DOHH2 (cell line): ENCODE measurements at regions not wholly inside any gene's neighbourhood (a gene's known extent, or its start where the extent isn't known, plus 50 kb on each side); places are given as distances from the start of the nearest gene placed in this dataset.

Experiments used
- H3F3A ChIP-seq: fragments of 200-600 bp; sonication (generic), shearing (Covaris generic); 2 replicates; pipeline ENCODE4 v1.6.0; 2016; ENCODE audit warnings: antibody characterized with exemption, mild to moderate bottlenecking; ENCODE audit not compliant: control insufficient read depth, insufficient read depth
- H3K27ac ChIP-seq: fragments of 200-600 bp; sonication (generic); 2 replicates; pipeline ENCODE4 v1.5.1; 2014; ENCODE audit warnings: low read depth, mild to moderate bottlenecking, low read length, moderate library complexity
- H3K27me3 ChIP-seq: fragments of 200-600 bp; sonication (generic); 2 replicates; pipeline ENCODE4 v1.6.1; 2014; ENCODE audit warnings: mild to moderate bottlenecking, low read length, mixed read lengths; ENCODE audit not compliant: control insufficient read depth
- H3K36me3 ChIP-seq: fragments of 200-600 bp; sonication (generic); 2 replicates; pipeline ENCODE4 v1.6.1; 2014; ENCODE audit warnings: mild to moderate bottlenecking, low read length, moderate library complexity, mixed read lengths; ENCODE audit not compliant: control insufficient read depth
- H3K4me1 ChIP-seq: fragments of 200-600 bp; sonication (generic); 2 replicates; pipeline ENCODE4 v1.6.1; 2014; ENCODE audit warnings: mild to moderate bottlenecking, low read length, mixed read lengths; ENCODE audit not compliant: control insufficient read depth
- H3K4me2 ChIP-seq: fragments of 200-600 bp; sonication (generic); 2 replicates; pipeline ENCODE4 v1.6.0; 2014; ENCODE audit warnings: mild to moderate bottlenecking, low read length, moderate library complexity
- H3K4me3 ChIP-seq: fragments of 200-600 bp; sonication (generic); 2 replicates; pipeline ENCODE4 v1.5.1; 2014; ENCODE audit warnings: mild to moderate bottlenecking, low read length, mixed read lengths
- H3K79me2 ChIP-seq: fragments of 200-600 bp; sonication (generic); 2 replicates; pipeline ENCODE4 v1.6.1; 2014; ENCODE audit warnings: mild to moderate bottlenecking, low read length, mixed read lengths; ENCODE audit not compliant: control insufficient read depth
- H3K9me2 ChIP-seq: fragments of 200-600 bp; sonication (generic); replicated peaks from 2 replicates; pipeline ENCODE4 v1.6.1; 2014; ENCODE audit warnings: mild to moderate bottlenecking, low read length, mixed read lengths; ENCODE audit not compliant: control insufficient read depth
- H3K9me3 ChIP-seq: fragments of 200-600 bp; sonication (generic); 2 replicates; pipeline ENCODE4 v1.6.1; 2014; ENCODE audit warnings: antibody characterized with exemption, low read length, mixed read lengths; ENCODE audit not compliant: control insufficient read depth, insufficient read depth
- H4K20me1 ChIP-seq: fragments of 200-600 bp; sonication (generic); 2 replicates; pipeline ENCODE4 v1.6.0; 2014; ENCODE audit warnings: low read depth, mild to moderate bottlenecking, antibody characterized with exemption, low read length, moderate library complexity; ENCODE audit not compliant: control insufficient read depth, insufficient read depth
- EZH2phosphoT487 ChIP-seq: fragments of 200-600 bp; sonication (generic); IDR thresholded peaks from 2 replicates; pipeline ENCODE4 v1.6.1; 2017; ENCODE audit warnings: borderline replicate concordance, mild to moderate bottlenecking, antibody characterized with exemption, low read length, moderate library complexity, mixed read lengths
- TF ChIP-seq, protein P1 (sequence below): fragments of 200-600 bp; sonication (generic); IDR thresholded peaks from one replicate; pipeline ENCODE4 v1.5.1; 2014; ENCODE audit warnings: antibody characterized with exemption, mild to moderate bottlenecking, low read depth, low read length; ENCODE audit not compliant: poor library complexity, severe bottlenecking

DNA sequence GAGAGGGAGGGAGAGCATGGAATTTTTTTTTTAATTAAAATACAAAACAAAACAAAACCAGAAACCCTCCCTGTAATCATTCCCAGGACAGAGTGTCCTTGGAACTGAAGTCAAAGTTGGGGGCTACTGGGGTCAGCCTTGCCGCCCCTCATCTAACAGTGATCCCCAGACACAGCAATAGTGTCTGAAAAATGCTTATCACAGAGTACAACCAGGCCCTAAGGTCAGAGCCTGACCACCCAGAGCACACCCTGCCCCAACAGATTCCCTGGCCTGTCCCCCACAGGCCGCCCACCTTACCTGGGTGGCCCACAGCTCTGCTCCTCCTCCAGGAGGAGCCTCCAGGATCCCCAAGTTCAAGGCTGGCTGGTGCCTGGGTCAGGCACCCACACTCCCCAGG is 101.6 kb upstream of the LINGO1 start:
- Histone ChIP-seq H3K79me2 (no peaks in the 10 kb centered on the region), H3F3A (no peaks in the 10 kb centered on the region), H3K27ac (no peak overlapping the region), H3K4me3 (no peak overlapping the region), H3K4me2 (no peak overlapping the region), H3K9me2 (no peaks in the 10 kb centered on the region), H3K27me3 (no peaks in the 10 kb centered on the region), H3K9me3 (no peaks in the 10 kb centered on the region), H3K4me1 (no peaks in the 10 kb centered on the region), H4K20me1 (no peaks in the 10 kb centered on the region), H3K36me3 (no peaks in the 10 kb centered on the region)
- TF ChIP-seq, protein P1, sequence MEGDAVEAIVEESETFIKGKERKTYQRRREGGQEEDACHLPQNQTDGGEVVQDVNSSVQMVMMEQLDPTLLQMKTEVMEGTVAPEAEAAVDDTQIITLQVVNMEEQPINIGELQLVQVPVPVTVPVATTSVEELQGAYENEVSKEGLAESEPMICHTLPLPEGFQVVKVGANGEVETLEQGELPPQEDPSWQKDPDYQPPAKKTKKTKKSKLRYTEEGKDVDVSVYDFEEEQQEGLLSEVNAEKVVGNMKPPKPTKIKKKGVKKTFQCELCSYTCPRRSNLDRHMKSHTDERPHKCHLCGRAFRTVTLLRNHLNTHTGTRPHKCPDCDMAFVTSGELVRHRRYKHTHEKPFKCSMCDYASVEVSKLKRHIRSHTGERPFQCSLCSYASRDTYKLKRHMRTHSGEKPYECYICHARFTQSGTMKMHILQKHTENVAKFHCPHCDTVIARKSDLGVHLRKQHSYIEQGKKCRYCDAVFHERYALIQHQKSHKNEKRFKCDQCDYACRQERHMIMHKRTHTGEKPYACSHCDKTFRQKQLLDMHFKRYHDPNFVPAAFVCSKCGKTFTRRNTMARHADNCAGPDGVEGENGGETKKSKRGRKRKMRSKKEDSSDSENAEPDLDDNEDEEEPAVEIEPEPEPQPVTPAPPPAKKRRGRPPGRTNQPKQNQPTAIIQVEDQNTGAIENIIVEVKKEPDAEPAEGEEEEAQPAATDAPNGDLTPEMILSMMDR, result no peak
- TF ChIP-seq EZH2phosphoT487, result no peak

DNA sequence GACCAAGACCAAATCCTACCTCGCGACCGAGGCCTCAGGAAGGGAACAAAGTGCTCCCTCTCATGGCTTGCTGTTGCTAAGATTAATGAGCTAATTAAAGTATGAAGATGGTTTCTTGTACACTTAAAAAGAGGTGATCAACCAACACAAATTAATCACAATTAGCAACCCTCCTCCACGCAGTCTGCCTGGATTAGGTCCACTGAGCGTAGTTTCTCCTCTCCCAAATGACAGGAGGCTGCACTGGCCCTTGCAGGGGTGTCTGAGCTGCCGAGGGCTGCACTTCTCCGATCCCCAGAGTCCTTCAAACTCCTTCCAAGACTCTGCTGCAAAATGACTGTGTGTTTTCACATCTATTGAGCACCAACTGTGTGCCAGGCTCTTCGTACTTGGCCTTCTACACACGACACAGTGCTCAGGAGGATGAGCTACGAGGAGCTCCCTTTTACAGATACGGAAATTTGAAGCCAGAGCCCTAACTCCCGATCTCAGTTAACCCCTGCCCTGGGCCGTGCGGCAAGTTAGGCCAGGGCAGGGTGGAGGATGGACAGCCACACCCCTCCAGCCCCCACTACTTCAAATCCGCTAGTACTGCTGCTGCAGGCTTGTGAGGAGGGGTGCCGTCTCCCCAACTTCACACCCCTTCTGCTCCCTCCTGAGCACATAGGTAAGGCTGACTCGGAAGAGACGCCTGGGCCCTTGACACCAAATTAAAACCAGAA is 101.0 kb upstream of the LINGO1 start:
- H3K27me3 ChIP-seq, result no peaks in the 10 kb centered on the region

DNA sequence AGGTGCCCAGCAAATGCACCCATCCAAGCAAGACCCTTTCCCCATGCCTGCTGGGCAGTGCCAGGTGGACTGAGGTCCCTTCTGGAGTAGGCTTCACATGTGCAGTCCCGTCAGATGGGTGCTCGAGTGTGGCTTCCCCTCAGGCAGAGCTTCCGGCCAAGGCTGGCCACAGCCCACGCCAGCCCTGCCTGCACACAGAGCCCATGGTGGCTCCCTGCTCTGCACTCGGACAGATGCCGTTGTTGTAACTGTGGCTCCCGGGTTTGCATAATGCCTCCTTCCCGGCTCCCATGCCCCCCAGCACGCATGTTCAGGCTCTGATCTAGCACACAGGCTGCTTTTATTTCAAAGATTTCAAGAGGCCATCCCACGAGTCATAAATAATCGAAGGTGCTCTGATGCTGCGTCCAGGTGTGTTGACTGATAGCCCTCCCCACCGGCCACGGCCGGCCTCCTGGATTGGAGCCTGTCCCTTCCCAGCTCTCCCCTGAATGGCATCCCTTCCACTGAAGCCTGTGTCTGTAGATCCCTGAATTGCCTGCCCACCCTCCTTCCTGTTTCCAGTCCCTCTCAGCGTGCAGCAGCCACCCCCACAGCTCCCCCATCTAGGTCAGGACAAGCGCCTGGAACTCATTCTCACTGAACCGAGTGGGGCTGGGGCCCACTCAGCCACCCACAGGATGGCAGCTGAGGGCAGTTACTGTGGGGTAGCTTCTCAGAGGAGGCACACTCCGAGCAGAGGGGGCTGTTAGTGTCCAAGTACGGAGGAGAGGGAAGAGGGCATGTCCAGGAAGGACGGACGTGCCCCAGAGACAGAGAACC is 100.0 kb upstream of the LINGO1 start:
- Histone ChIP-seq H3K36me3 (no peaks in the 10 kb centered on the region), H3F3A (no peaks in the 10 kb centered on the region), H3K9me2 (no peaks in the 10 kb centered on the region), H3K27ac (no peak overlapping the region), H3K79me2 (no peaks in the 10 kb centered on the region), H3K4me3 (no peak overlapping the region), H4K20me1 (no peaks in the 10 kb centered on the region), H3K4me1 (no peaks in the 10 kb centered on the region), H3K4me2 (no peak overlapping the region), H3K9me3 (no peaks in the 10 kb centered on the region), H3K27me3 (no peaks in the 10 kb centered on the region)
- TF ChIP-seq, protein P1, result no peak
- no peak for TF ChIP-seq EZH2phosphoT487

More for the DNA sequence above, 101.0 kb upstream of the LINGO1 start:
- Histone ChIP-seq H3K9me2 (no peaks in the 10 kb centered on the region), H3K4me2 (no peak overlapping the region), H3K36me3 (no peaks in the 10 kb centered on the region), H3K79me2 (no peaks in the 10 kb centered on the region), H4K20me1 (no peaks in the 10 kb centered on the region), H3K9me3 (no peaks in the 10 kb centered on the region), H3K4me3 (no peak overlapping the region), H3K4me1 (no peaks in the 10 kb centered on the region), H3F3A (no peaks in the 10 kb centered on the region), H3K27ac (no peak overlapping the region)
- TF ChIP-seq EZH2phosphoT487, result no peak
- TF ChIP-seq, protein P1, result no peak
